ENCODE measurements at regions not wholly inside any gene's neighbourhood (a gene's known extent, or its start where the extent isn't known, plus 50 kb on each side); places are given as distances from the start of the nearest gene placed in this dataset.

GRCh38 chr12:71004578-71004977, 84.0 kb upstream of the PTPRR start:
- Histone ChIP-seq H2BK120ac (ENCODE audit: low read depth, low read length) (no peak overlapping the region), H4K5ac (ENCODE audit: low read depth, low read length) (no peak overlapping the region), H4K91ac (ENCODE audit: insufficient read depth, low read depth, low read length) (no peak overlapping the region), H3K4ac (ENCODE audit: low read depth, low read length) (no peak overlapping the region), H3K9me3 (ENCODE audit: control insufficient read depth, insufficient read depth, low read length) (peaks cover 6% of the 10 kb centered on the region), H3K23ac (ENCODE audit: low read depth, low read length) (no peak overlapping the region), H4K20me1 (ENCODE audit: insufficient read depth, low read length) (no peaks in the 10 kb centered on the region), H3K27ac (ENCODE audit: insufficient read depth, low read length) (no peak overlapping the region), H2AFZ (replicated peaks; ENCODE audit: low read length, poor library complexity) (no peak overlapping the region), H3K14ac (replicated peaks; ENCODE audit: low read depth, low read length) (no peak overlapping the region), H3K79me1 (ENCODE audit: low read depth in 1 of 2, low read length in 2 of 2) (no peaks in the 10 kb centered on the region), H2BK5ac (ENCODE audit: low read depth, low read length, poor library complexity, severe bottlenecking) (no peak overlapping the region), H2BK15ac (ENCODE audit: low read depth, low read length) (no peak overlapping the region), H3K4me2 (ENCODE audit: low read depth, low read length) (no peak overlapping the region), H3K56ac (ENCODE audit: extremely low read depth, insufficient read depth, low read length) (no peak overlapping the region), H2AK9ac (replicated peaks; ENCODE audit: low read depth, low read length, poor library complexity) (no peak overlapping the region), H4K8ac (ENCODE audit: low read depth in 2 of 2, low read length in 2 of 2) (no peak overlapping the region), H2AK5ac (ENCODE audit: low read depth, low read length) (no peak overlapping the region), H3K18ac (ENCODE audit: low read depth, low read length) (no peak overlapping the region), H3K36me3 (ENCODE audit: control insufficient read depth, insufficient read depth, low read length) (no peaks in the 10 kb centered on the region), H3K9ac (ENCODE audit: low read depth, low read length) (no peak overlapping the region), H3K27me3 (ENCODE audit: control insufficient read depth, insufficient read depth, low read length) (no peaks in the 10 kb centered on the region), H3K4me1 (ENCODE audit: control insufficient read depth, insufficient read depth, low read length) (no peaks in the 10 kb centered on the region), H3K4me3 (ENCODE audit: insufficient read depth, low read depth, low read length) (no peak overlapping the region), H2BK20ac (ENCODE audit: low read depth, low read length) (no peak overlapping the region), H3K9me1 (ENCODE audit: insufficient read depth, low read length) (no peaks in the 10 kb centered on the region)
- no peak for TF ChIP-seq MAFK (IDR thresholded peaks at IDR 0.05; ENCODE audit: low read depth, low read length)
- TF ChIP-seq FOS (IDR thresholded peaks at IDR 0.05; ENCODE audit: low read depth, low read length): no peak
- no peak for TF ChIP-seq CHD1 (IDR thresholded peaks at IDR 0.05; ENCODE audit: low read depth, low read length)
- TF ChIP-seq SMC3 (IDR thresholded peaks at IDR 0.05; ENCODE audit: low read depth, low read length): no peak
- no peak for TF ChIP-seq MAZ (IDR thresholded peaks at IDR 0.05; ENCODE audit: borderline replicate concordance, low read depth, low read length)
- TF ChIP-seq USF2 (IDR thresholded peaks at IDR 0.05; ENCODE audit: low read depth, low read length): no peak
- TF ChIP-seq NFE2L2 (IDR thresholded peaks at IDR 0.05; ENCODE audit: low read depth, low read length): no peak
- TF ChIP-seq RAD21 (IDR thresholded peaks at IDR 0.05; ENCODE audit: low read length): no peak
- TF ChIP-seq RCOR1 (IDR thresholded peaks at IDR 0.05; ENCODE audit: insufficient replicate concordance, low read length): no peak
- no peak for TF ChIP-seq CEBPB (IDR thresholded peaks at IDR 0.05; ENCODE audit: low read depth, low read length)
- no peak for TF ChIP-seq BHLHE40 (IDR thresholded peaks at IDR 0.05; ENCODE audit: low read depth, low read length)
- no peak for TF ChIP-seq RFX5 (IDR thresholded peaks at IDR 0.05; ENCODE audit: low read depth, low read length)
- TF ChIP-seq POLR2A (IDR thresholded peaks at IDR 0.05; ENCODE audit: low read depth, low read length): no peak
- no peak for TF ChIP-seq MXI1 (IDR thresholded peaks at IDR 0.05; ENCODE audit: borderline replicate concordance, low read depth, low read length)
- no peak for TF ChIP-seq ELK1 (IDR thresholded peaks at IDR 0.05; ENCODE audit: borderline replicate concordance, low read depth, low read length)
- TF ChIP-seq CTCF (conservative IDR thresholded peaks at IDR 0.05; ENCODE audit: low read depth, low read length): no peak
- dilution Hi-C loops (cut with HindIII; ENCODE audit: low sequenced_read_pairs, unreplicated experiment) (no loop called here), in situ Hi-C loops (cut with MboI; ENCODE audit: low sequenced_read_pairs) (no loop called here), intact Hi-C loops (cut with micrococcal nuclease) (no loop called here)
- DNase-seq (no peak), ATAC-seq (ENCODE audit: low read depth) (no peak)
- POLR2A ChIA-PET (ENCODE audit: unreplicated experiment): no interaction called here
- CTCF ChIA-PET: no interaction called here
- WGBS, 2 experiments (ENCODE audit: extremely low coverage in 2 of 2, insufficient read length in 1 of 2): no CpG with 5 or more reads among the region's 4 CpGs
- BruUV-seq (replicated peaks): no TSS peak

Data from IMR-90 (cell line).